GM19372 (cell line): ENCODE measurements at regions not wholly inside any gene's neighbourhood (a gene's known extent, or its start where the extent isn't known, plus 50 kb on each side); places are given as distances from the start of the nearest gene placed in this dataset.

ENCODE experiments used
- ATAC-seq: cut with Tn5 transposase; IDR thresholded peaks from one replicate; pipeline ENCODE4 v1.9.1; 2021; ENCODE audit warnings: mild to moderate bottlenecking, low read depth, moderate library complexity; ENCODE audit not compliant: unreplicated experiment

DNA sequence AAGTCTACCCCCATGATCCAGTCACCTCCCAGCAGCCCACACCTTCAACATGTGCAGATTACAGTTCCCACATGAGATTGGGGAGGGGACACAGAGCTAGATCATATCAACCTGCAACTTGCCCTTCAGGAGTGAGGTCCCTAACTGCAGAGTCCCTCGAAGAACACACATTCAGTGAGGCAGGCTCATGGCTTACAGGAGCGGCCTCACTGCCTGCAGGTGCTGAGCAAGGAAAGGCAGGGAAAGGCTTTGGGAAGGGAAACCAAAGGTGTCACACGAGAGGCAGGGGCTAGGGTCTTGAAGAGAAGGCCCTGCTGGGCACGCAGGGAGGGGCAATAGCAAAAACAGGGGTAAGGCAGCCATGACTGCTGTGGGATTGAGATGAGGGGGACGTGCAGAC, 182.4 kb upstream of the CHRNA7 start:
- ATAC-seq, result no peak

DNA sequence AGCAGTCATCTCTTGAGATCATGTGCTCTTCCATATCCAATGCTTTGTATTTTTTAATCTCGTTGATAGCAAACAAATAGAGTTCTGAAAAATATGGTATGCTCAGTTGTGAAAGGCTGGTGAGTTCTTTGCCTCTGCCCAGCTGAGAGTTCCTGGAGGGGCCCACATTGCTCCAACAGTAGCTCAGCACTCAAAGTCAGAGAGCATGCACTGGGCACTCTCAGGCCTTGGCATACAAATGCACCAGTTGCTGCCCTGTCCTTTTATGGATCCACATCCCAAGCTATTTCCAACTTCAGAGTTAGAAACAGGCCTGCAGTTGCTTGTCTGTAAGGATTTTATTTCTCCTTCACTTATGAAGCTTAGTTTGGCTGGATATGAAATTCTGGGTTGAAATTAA, 181.7 kb upstream of the CHRNA7 start:
- ATAC-seq, result no peak

DNA sequence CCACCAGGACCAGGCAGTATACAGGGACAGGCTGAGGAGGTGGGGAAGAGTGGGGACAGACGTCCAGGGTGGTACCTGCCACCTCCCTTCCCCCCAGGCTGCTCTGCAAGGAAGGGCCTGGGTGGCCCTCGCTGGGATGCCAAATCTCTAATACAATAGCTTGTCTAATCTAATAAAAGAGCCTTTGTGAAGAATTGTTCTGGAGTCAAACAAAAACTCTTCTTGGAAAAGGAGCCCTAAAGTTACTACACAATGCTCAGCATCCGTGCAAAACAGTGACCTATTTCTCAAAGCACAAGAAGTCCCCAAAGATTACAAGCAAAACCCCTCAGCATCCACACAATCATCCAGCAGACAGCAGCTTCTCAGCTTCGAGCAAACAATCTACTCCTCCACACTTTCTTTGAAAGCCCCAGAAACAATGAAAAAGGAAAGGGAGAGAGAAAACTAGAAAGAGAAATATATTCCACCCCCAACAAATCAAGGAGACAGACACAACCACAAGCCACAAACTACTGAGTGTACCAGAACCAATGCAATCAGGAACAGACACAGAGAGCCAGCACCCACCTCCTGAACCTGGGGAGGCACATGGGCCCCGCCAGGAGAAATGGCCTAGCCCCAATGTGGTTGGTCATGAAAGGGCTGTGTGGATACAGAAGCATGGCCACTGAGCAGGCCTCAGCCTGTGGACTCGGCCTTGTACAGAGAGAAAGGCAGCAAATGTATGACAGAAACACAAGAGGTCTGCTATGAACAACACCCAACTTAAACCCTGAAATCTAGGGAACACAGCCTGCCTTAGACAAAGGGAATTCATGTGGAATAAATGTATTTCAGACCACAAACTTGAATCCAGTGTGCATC, 177.1 kb upstream of the CHRNA7 start:
- no peak for ATAC-seq

DNA sequence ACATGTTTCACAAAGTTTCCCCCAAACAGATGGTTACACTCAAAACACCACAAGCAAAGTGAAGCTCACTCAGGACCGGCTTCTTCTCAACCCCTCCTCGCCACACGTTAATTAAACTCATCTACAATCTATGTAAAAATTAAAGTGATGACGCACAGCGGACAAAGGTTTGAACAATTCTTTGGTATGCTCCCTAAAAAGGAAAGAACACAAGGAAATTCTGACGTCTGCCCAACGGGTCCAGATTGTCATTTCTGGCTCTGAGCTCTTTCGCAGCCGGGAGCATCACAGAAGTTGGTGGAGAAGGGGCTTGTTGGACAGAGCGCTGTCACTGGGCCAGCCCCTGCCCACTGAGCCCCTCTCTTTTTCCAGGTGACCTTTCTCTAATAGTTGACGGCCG, 173.7 kb upstream of the CHRNA7 start:
- no peak for ATAC-seq

DNA sequence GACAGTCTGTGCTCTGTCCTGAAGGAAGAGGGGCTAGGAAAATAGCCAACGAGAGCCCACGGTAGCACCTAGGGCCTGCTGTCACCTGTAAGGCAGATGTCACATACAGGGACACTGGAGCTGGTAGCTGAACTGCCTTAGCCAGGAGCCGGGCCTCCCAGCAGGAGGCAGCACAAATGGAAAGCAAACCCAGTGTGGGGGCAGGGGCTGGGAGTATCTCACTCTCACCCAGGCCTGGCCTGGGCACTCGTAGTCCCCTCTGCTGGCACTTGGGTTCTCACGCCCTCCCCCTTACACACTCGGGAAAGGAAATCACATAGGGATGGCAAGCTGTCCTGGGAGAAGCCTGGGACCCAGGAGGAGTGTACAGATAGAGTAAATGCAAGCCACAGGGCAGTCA, 173.1 kb upstream of the CHRNA7 start:
- no peak for ATAC-seq

DNA sequence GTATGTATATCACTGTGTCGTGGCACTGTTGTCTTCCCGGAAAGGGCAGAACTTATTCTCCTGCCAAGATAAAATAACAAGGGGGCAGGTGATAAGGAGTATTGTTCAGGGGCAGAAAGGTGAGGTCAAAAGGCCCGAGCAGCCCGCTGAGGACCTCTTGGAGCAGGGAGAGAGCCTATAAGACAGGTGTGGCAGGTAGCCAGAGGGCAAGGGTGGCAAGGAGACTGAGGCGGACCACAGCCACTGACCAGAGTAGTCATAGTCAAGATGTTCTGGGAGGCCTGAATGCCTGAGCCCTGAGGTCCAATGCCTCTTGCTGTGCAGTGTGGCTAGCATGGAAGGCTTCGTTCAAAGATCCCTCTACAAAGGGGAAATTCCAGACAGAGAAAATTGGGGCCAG, 172.3 kb upstream of the CHRNA7 start:
- no peak for ATAC-seq

DNA sequence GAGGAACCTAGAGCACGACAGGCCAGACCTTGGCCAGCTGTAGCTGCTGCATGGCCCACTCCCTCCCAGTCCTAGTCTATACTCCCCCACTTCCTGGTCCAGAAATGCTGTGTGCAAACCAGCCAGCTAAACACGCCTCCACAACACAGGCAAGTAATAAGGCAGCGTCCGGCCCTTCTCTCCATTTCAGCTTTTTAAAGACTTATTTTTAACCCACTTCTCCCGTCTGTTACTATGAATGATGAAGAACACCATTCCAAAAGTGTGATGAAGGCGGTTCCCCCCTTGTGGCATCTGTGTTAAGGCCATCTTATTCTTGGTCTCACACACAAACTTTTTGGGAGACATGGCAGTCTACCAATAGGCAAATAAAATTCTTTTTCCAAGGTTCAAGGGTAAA, 164.1 kb upstream of the CHRNA7 start:
- no peak for ATAC-seq

DNA sequence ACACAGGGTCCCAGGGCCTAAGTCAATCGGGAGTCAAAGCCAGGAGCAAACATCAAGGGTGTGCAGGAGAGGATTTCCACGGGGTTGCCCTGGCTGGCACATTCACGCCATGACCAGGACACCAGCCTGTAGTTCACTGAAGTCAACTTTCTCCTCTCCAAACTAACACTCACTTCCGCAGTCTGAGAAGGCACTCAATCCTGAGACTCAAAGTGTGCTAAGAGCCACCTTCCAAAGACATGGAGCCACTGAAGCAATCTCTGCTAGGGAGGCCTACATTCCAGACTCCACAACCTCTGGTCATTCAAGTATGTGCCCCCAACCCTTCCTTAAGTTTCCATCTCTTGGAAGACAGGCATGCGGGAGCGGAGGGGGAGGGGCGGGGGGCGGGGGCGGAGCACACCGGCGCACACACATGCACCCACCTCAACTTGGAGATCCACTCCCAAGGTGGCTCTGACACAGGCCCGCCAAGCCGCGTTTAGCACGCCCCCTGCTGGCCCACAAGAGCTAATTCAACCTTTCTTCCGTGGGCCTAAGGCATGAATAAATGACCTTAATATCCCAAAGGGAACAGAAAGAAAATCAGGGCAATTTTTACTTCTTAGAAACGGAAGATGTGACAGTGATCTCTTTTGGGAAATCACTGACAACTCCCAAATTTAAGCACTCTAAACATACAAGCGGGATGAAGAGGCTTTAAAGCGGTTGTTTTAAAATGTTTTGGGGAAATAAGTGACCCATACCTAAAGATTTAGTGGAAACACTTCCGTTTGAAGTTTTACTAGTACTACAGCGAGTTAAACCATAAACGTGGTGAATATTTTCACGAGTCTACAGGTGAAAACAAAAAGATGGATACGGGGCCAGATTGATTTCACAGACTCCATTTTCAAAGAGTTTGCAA, 162.5 kb upstream of the CHRNA7 start:
- ATAC-seq, result no peak

DNA sequence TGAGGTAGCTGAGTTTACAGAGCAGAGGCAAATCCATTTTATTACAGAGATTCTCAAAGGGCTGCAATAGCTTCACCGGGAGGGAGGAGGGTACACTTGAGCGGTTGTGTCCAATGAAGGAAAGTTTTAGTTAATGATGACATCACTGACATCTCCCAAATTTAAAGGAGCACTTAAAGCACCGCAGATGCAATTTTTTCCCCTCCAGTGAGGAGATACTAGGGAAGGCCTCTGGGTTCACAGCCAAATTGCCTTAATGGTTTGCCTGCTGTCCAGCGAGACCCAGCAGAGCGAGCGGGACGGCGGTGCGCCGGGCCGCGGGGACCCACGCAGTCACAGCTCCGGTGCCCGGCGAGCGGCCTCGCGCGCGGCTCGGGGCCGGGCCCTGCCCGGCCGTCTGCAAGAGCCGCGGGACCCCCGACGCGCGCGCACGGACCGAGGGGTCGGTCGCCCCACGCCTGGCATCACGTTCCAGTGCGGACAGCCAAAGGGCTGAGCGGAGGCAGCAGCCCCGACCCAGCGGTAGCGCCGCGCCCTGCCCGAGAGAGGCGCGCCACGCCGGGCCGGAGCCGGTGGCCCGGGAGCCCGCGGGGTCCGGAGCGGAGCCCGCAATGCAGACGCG, 160.5 kb upstream of the CHRNA7 start:
- peak; percentile 9 for ATAC-seq

DNA sequence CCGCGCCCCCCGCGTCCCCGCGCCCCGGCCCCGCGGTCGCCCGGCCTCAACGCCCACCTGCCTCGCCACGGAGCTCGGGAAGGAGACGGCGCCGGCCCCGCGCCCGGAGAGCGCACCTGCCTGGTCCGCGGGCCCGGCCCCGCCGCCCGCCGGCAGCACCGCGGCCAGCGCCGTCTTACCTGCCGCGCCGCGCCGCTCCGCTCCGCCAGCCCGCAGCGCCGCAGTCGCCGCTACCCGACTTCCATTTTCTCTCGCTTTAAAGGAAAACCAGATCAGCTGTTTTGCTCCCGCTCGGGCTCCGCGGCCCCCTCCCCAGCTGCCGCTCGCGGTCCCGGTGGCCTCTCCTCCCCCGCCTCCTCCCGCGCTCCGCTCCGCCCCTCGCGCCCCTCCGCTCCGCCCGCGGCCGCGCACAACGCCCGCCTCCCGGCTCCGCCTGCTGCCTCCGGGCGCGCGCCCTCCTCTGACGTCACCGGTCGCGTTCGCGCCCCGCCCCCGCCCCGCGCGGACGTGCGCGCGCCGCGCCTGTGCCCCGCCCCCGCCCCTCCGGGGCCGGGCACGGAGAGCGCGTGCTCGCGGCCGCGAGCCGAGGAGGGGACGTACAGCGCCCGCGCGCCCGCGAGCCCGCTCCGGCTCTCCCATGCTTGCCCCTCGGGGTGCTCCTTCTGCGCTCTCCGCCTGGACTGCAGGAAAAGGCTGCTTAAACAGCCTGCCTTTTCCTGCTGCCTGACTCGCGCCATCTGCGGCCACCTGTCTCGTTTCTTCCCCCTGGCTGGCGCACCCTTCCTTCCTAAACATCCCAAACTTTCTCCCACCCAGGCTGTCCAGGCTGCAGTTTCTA, 159.8 kb upstream of the CHRNA7 start, which contains the start of gene OTUD7A:
Gene OTUD7A (minus strand): TSS at position 346 of the 838 bp plus-strand sequence.
- peak; percentile 85 for ATAC-seq

DNA sequence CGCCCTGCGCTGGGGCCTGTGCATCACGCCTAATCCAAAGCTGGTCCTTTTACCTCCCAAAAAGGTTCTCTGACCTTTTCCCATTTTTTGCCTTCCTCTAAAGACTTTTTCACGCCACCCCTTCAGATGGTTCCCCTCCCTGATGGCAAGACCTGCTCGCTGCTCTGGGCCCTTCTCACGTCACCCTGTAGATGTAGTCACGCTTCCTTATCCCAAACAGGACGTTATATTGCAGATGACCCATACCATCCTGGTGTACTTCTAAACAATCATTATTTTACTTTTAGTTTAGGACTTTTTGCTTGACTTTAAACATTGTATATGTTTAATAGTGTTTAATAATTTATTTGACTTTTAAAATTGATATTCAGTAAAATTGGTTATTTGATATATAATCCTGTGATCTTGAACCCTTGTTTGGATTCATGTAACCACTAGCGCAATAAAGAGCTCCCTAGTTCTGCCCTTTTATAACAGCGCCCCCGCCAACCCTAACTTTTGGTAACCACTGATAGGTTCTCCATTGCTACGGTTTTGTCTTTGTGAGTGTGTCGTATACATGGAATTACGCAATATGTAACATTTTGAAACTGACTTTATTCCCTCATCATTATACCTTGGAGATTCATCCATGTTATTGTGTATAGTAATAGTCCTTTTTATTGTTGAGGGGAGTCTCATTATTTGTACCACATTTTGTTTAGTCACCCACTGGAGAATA, 159.0 kb upstream of the CHRNA7 start:
- ATAC-seq, result no peak

DNA sequence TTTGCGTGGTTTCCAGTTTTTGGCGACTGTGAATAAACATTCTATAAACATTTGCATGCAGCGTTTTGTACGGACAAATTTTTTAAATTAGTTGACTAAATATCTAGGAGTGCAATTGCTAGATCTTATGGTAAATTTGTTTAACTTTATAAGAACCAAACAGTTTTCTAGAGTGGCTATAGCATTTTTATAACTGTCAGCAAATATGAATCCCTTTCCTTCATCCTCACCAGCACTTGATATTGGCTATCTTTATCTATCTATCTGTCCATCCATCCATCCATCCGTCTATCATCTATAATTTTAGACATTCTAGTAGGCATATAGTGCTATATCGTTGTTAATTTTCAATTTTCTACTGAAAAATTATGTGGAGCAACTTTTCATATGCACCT, 158.4 kb upstream of the CHRNA7 start:
- ATAC-seq, result no peak

DNA sequence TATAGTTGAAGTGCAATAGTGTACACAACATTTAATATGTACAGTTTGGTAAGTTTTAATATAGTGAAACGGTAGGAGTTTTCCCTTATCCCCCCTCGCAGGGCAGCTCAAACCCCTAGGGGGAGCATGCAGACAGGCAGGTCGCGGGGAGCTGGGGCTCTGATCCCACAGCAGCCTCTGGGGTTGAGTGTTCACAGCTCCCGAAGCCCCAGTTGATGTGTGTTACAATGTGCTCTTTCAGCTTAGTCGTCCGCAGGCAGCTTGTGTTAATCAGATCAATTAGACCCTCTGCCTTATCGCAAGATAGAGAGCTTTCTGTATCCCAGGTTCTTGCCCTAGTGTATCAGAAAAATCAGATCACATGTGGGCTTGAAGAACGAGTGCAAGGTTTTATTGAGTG, 143.1 kb upstream of the CHRNA7 start:
- ATAC-seq, result no peak

DNA sequence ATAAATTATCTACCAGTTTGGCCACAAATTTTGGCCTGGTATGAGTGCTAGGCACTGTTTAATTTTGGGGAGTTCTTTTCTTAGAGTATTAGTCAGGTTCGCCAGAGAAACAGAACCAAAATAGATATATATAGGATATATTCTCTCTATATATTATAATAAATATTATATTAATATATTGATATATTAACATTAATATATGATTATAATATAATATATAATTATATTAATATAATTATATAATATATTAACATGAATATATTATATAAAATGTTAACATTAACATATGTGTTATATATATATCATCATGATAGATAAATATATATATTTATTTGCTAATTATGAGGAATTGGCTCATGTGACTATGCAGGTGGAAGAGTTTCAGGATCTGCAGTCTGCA, 137.8 kb upstream of the CHRNA7 start:
- no peak for ATAC-seq

DNA sequence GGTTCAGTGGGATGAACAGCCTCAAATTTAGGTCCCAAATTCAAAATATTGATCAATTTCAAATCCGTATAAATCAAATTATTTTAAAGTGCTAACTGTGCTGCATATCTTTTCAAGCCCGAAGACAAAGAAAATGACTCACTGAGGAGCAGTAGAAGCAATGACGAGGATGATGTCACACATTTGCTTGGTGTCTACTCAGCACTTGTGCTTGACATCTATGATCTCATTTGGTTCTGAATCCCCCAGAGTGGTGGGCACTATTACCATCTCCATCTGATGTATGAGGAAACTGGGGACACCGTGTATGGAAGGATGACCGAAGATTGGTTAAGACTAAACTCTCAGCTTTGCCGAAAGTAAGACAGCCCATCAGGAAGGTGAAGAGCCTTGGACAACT, 136.5 kb upstream of the CHRNA7 start:
- ATAC-seq, result no peak

DNA sequence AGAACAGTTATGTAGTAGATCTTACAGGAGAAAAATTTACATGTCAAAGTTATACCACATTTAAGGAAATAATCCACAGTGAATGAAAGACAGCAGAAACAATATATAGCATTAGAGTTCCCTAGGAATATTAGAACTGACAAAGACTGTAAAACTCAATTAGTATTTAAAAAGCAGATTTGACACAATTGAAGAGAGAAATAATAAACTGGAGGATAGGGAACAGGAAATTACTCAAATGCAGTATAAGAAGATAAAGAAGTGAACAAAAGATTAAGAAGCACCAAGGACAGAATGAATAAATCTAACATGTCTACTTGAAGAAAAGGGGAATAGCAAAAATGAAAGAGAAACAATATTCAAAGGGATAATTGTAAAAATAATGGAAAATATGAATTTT, 132.6 kb upstream of the CHRNA7 start:
- ATAC-seq, result no peak

DNA sequence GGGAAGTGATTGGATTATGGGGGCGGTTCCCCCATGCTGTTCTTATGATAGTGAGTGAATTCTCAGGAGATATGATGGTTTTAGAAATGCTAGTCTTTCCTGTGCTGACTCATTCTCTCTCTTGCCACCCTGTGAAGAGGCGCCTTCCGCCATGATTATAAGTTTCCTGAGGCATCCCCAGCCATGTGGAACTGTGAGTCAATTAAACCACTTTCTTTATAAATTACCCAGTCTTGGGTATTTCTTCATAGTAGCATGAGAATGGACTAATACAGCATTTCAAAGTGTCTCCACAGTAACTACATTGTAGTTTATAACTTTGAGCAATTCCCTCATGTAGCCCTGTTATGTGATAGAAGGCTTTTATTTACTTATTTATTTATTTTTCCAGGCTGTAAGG, 128.8 kb upstream of the CHRNA7 start:
- no peak for ATAC-seq

DNA sequence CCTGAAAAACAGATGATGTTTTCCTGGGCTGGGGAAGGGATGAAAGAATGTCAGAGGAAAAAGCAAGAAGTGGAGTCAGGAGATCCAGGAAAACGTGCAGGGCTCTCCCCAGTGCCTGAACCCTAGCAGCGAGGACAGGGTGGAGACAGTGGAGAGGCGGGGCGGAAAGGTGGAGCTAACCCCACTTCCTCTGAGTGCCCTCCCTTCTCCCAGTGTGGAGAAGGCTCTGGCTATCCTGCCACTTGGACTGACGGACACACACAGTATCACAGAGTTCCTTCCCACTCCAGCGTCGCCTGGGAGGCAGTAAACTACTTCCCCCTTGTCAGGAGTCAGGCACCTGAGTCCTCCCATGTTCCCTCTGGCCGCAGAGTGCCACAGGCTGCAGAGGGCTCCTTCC, 125.3 kb upstream of the CHRNA7 start:
- no peak for ATAC-seq

DNA sequence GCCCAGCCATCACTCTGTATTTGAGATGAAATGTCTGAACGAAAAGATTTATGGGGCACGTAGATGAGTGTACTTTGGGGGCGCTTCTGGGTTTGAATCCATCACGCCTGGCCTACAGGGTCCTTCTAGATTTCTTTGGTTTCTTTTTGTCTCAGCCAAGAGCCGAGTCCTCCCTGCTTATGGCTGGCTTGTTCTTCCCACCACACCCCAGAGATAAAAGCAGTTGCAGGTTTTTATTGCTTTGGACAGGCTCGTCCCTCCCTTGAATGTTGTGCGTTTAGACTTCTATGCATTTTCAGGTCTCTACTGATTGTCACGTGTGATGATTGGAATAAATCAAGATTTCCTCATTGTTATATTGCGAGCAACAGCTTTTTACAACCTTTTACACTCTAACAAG, 104.8 kb upstream of the CHRNA7 start:
- ATAC-seq, result no peak

DNA sequence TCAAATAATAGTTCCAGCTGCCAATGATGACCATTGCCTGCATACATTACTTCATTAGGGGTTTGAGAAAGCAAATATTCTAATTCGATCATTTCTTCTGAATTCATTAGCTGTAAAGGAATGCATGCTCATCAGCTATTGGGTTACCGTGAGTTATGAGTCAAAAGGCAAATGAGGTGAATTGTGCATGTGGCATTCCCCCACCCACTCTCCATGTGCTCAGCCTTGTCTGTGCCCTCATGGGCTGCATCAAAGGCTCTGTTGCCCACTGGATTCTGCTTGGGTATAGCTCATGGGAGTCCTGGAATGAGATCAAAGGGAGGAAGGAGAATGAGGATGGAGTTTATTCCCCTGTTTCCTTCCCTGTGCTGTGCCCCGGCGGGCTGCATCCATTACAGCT, 99.3 kb upstream of the CHRNA7 start:
- no peak for ATAC-seq
